Fibroblast of the aortic adventitia (primary cell): ENCODE measurements at regions not wholly inside any gene's neighbourhood (a gene's known extent, or its start where the extent isn't known, plus 50 kb on each side); places are given as distances from the start of the nearest gene placed in this dataset.

Source experiments
- DNase-seq: peaks from one replicate; pipeline ENCODE4 v3.0.0-alpha.2; 2010; ENCODE audit warnings: low read depth
- H3K4me3 ChIP-seq: 2 replicates; pipeline ENCODE4 v1.5.1; 2011; ENCODE audit warnings: low read depth, mild to moderate bottlenecking, control low read depth, low read length, moderate library complexity
- CTCF ChIP-seq: IDR thresholded peaks from 2 replicates; pipeline ENCODE4 v1.5.1; 2011; ENCODE audit warnings: mild to moderate bottlenecking, low read length, control low read depth, inconsistent platforms; ENCODE audit not compliant: insufficient read depth

GRCh38 chr5:35337340-35338156, 107.3 kb upstream of the PRLR start:
- H3K4me3 ChIP-seq = no peak overlapping the region
- no peak for DNase-seq
- TF ChIP-seq CTCF = no peak

GRCh38 chr5:35336230-35336629, 105.9 kb upstream of the PRLR start:
- H3K4me3 ChIP-seq = no peak overlapping the region
- no peak for DNase-seq
- TF ChIP-seq CTCF = no peak

- TF ChIP-seq CTCF = no peak
- no peak overlapping the region for H3K4me3 ChIP-seq
These were observed 105.5 kb upstream of the PRLR start for GRCh38 chr5:35335752-35336151.

GRCh38 chr5:35333366-35333765, 103.1 kb upstream of the PRLR start:
- no peak for TF ChIP-seq CTCF
- H3K4me3 ChIP-seq = no peak overlapping the region
- no peak for DNase-seq

More at GRCh38 chr5:35335752-35336151, 105.5 kb upstream of the PRLR start:
- no peak for DNase-seq

- no peak for TF ChIP-seq CTCF
- DNase-seq = no peak
- H3K4me3 ChIP-seq = no peak overlapping the region
These were observed 102.0 kb upstream of the PRLR start for GRCh38 chr5:35331956-35332950.

- TF ChIP-seq CTCF = no peak
These were observed 95.5 kb upstream of the PRLR start for GRCh38 chr5:35325836-35326235.

More at GRCh38 chr5:35325836-35326235, 95.5 kb upstream of the PRLR start:
- no peak overlapping the region for H3K4me3 ChIP-seq
- DNase-seq = no peak
